ENCODE measurements at regions not wholly inside any gene's neighbourhood (a gene's known extent, or its start where the extent isn't known, plus 50 kb on each side); places are given as distances from the start of the nearest gene placed in this dataset.
"Not testable (repeated sequence)": the region's sequence is repeated elsewhere in the genome, so short reads cannot be mapped to it uniquely, and the experiment has no call there.

DNA sequence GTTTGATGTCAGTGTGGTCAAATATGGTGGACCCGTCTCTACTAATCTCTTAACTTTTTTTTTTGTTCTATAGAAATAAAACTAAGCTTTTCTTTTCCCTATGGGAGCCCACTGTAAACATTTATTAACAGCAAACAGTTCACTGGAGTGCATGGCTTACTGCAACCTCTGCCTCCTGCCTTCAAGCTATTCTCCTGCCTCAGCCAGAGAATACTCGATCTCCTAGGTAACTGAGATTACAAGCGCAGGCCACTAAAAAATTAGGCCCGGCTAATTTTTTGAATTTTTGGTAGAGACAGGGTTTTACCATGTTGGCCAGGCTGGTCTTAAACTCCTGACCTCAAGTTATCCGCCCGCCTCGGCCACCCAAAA is 80.0 kb downstream of the PPIAL4G start:
- not testable (repeated sequence) for TF ChIP-seq CTCF (IDR thresholded peaks at IDR 0.05); ZNF281 (CRISPR knock-in tag; IDR thresholded peaks at IDR 0.05); NR2C2 (CRISPR knock-in tag; IDR thresholded peaks at IDR 0.05); NFYB (CRISPR knock-in tag; conservative IDR thresholded peaks at IDR 0.05; ENCODE audit: low read depth); TP53 (CRISPR knock-in tag; IDR thresholded peaks at IDR 0.05); ZNF138 (CRISPR knock-in tag; conservative IDR thresholded peaks at IDR 0.05); SMAD3 (CRISPR knock-in tag; IDR thresholded peaks at IDR 0.05; ENCODE audit: borderline replicate concordance); ATF3 (CRISPR knock-in tag; conservative IDR thresholded peaks at IDR 0.05); JAZF1 (CRISPR knock-in tag; IDR thresholded peaks at IDR 0.05); ZNF416 (CRISPR knock-in tag; IDR thresholded peaks at IDR 0.05); FOXP4 (CRISPR knock-in tag; IDR thresholded peaks at IDR 0.05); MAX (CRISPR knock-in tag; IDR thresholded peaks at IDR 0.05)
